ENCODE measurements at regions not wholly inside any gene's neighbourhood (a gene's known extent, or its start where the extent isn't known, plus 50 kb on each side); places are given as distances from the start of the nearest gene placed in this dataset.

- Histone ChIP-seq H4K20me1 (replicated peaks; ENCODE audit: control insufficient read depth, extremely low read depth, insufficient read depth, low read length) (no peaks in the 10 kb centered on the region), H3K27me3 (ENCODE audit: control insufficient read depth in 2 of 2, insufficient read depth in 2 of 2, low read length in 2 of 2) (no peaks in the 10 kb centered on the region), H3K4me3 (replicated peaks in 1 of 3; ENCODE audit: insufficient read depth in 1 of 3, low read depth in 1 of 3, low read length in 3 of 3) (no peak overlapping the region), H3K36me3 (ENCODE audit: control insufficient read depth in 2 of 2, extremely low read depth in 1 of 2, insufficient read depth in 2 of 2, low read length in 2 of 2) (no peaks in the 10 kb centered on the region), H3K4me2 (ENCODE audit: insufficient read depth, low read length) (no peak overlapping the region), H3K27ac (ENCODE audit: insufficient read depth, low read depth, low read length) (no peak overlapping the region), H2AFZ (ENCODE audit: low read depth, low read length) (no peak overlapping the region), H3K9me1 (replicated peaks; ENCODE audit: control insufficient read depth, extremely low read depth, insufficient read depth, low read length) (no peaks in the 10 kb centered on the region), H3K79me2 (ENCODE audit: control insufficient read depth, insufficient read depth, low read length) (no peaks in the 10 kb centered on the region), H3K4me1 (ENCODE audit: control insufficient read depth, extremely low read depth, insufficient read depth, low read length) (no peaks in the 10 kb centered on the region), H3K9ac (replicated peaks; ENCODE audit: extremely low read depth, insufficient read depth, low read length) (no peak overlapping the region), H3K9me3 (replicated peaks; ENCODE audit: control insufficient read depth, insufficient read depth, low read length) (no peaks in the 10 kb centered on the region)
- CTCF ChIA-PET, result interaction anchor here (0.9 kb wide), 1 partner anchor 10 kb away, joined by 3 read pairs; no protein-coding TSS in a partner anchor
- intact Hi-C loops (cut with micrococcal nuclease) (no loop called here), dilution Hi-C loops (cut with MboI; ENCODE audit: extremely low pct_ligation_motif_present, low sequenced_read_pairs) (no loop called here)
- DNase-seq (ENCODE audit: low read depth, low spot score) (no peak), FAIRE-seq (no peak)
- TF ChIP-seq POLR2AphosphoS5 (IDR thresholded peaks at IDR 0.05; ENCODE audit: insufficient read depth, low read depth, low read length), result no peak
- TF ChIP-seq CTCF (IDR thresholded peaks at IDR 0.05; ENCODE audit: extremely low read depth in 1 of 2, insufficient read depth in 1 of 2, low read depth in 1 of 2, low read length in 2 of 2), result no peak
- no peak for TF ChIP-seq JUN (IDR thresholded peaks at IDR 0.05; ENCODE audit: borderline replicate concordance, insufficient read depth, insufficient read length, low read depth)
- no peak for TF ChIP-seq FOS (IDR thresholded peaks at IDR 0.05; ENCODE audit: borderline replicate concordance, insufficient read depth, low read length)
- TF ChIP-seq GATA2 (IDR thresholded peaks at IDR 0.05; ENCODE audit: insufficient read depth, insufficient read length, low read depth, low read length), result no peak
- TF ChIP-seq MAX (IDR thresholded peaks at IDR 0.05; ENCODE audit: insufficient read depth, insufficient read length), result no peak
- no peak for TF ChIP-seq EZH2 (IDR thresholded peaks at IDR 0.05; ENCODE audit: borderline replicate concordance, low read depth, low read length, severe bottlenecking)
- TF ChIP-seq MYC (IDR thresholded peaks at IDR 0.05; ENCODE audit: low read depth, low read length), result no peak
- no peak for TF ChIP-seq POLR2A (IDR thresholded peaks at IDR 0.05; ENCODE audit: low read depth, low read length)
- POLR2A ChIA-PET, result no interaction called here
- BruUV-seq (replicated peaks), result no TSS peak
Measured at GRCh38 chr13:63327584-63327983, 1911.9 kb upstream of the PCDH20 start.

All from endothelial cell of umbilical vein (primary cell).